ENCODE measurements at regions not wholly inside any gene's neighbourhood (a gene's known extent, or its start where the extent isn't known, plus 50 kb on each side); places are given as distances from the start of the nearest gene placed in this dataset.
"Not testable (repeated sequence)": the region's sequence is repeated elsewhere in the genome, so short reads cannot be mapped to it uniquely, and the experiment has no call there.

DNA sequence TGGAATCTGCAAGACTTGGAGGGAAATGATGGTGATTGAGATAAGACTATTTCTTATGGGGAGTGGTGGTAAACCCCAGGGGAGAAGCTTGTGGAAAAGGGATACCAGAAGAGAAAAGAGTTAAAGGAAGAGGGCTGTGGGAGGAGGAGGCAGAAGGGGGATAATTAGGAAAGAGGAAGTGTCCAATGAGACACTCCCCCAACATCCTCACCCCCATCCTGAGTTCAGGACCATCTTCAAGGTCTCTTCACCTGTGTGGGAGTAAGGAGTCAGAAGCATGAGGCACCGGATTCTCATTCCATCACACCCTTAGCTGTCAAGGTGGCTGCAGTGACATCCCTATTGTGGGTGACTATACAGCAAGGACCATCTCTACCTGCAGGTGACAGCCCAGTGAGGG is 106.6 kb upstream of the POC5 start:
- intact Hi-C loops (cut with micrococcal nuclease) = no loop called here
- Histone ChIP-seq H3K36me3 (replicated peaks in 1 of 2; ENCODE audit: control insufficient read depth in 1 of 2, insufficient read depth in 2 of 2, low read length in 2 of 2) (no peaks in the 10 kb centered on the region), H3K27me3 (ENCODE audit: control insufficient read depth in 2 of 2, insufficient read depth in 2 of 2, low read length in 2 of 2) (peaks cover 0 to 2% of the 10 kb centered on the region in 2 donors), H3K79me2 (ENCODE audit: insufficient read depth, low read length) (no peaks in the 10 kb centered on the region), H3K4me1 (ENCODE audit: control insufficient read depth in 1 of 2, insufficient read depth in 2 of 2, low read length in 2 of 2) (no peaks in the 10 kb centered on the region), H3K4me2 (replicated peaks; ENCODE audit: extremely low read depth, low read length, poor library complexity, severe bottlenecking) (no peak overlapping the region), H3K9me3 (replicated peaks in 1 of 2; ENCODE audit: control insufficient read depth in 1 of 2, insufficient read depth in 1 of 2, low read length in 2 of 2) (no peaks in the 10 kb centered on the region), H3K4me3 (replicated peaks in 1 of 3; ENCODE audit: low read depth in 2 of 3, low read length in 3 of 3) (no peak overlapping the region), H3K9ac (ENCODE audit: insufficient read depth, low read length, poor library complexity, severe bottlenecking) (no peak overlapping the region), H2AFZ (ENCODE audit: insufficient read depth, low read depth, low read length, poor library complexity, severe bottlenecking) (no peak overlapping the region), H3K27ac (ENCODE audit: low read depth in 1 of 2, low read length in 2 of 2) (no peak overlapping the region), H4K20me1 (ENCODE audit: insufficient read depth, low read length) (no peaks in the 10 kb centered on the region)
- Mint-ChIP-seq H3K27me3 (ENCODE audit: low read depth in 3 of 3) (peaks cover 0 to 13% (median 3%) of the 10 kb centered on the region in 3 donors), H3K4me1 (no peaks in the 10 kb centered on the region), H3K27ac (no peak overlapping the region), H3K4me3 (no peak overlapping the region), H3K9me3 (peaks cover 0 to 13% (median 3%) of the 10 kb centered on the region in 7 donors), H3K36me3 (no peaks in the 10 kb centered on the region)
- TF ChIP-seq, protein P1, sequence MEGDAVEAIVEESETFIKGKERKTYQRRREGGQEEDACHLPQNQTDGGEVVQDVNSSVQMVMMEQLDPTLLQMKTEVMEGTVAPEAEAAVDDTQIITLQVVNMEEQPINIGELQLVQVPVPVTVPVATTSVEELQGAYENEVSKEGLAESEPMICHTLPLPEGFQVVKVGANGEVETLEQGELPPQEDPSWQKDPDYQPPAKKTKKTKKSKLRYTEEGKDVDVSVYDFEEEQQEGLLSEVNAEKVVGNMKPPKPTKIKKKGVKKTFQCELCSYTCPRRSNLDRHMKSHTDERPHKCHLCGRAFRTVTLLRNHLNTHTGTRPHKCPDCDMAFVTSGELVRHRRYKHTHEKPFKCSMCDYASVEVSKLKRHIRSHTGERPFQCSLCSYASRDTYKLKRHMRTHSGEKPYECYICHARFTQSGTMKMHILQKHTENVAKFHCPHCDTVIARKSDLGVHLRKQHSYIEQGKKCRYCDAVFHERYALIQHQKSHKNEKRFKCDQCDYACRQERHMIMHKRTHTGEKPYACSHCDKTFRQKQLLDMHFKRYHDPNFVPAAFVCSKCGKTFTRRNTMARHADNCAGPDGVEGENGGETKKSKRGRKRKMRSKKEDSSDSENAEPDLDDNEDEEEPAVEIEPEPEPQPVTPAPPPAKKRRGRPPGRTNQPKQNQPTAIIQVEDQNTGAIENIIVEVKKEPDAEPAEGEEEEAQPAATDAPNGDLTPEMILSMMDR (IDR thresholded peaks at IDR 0.05) = no peak
- no peak for DNase-seq
- no CpG with 5 or more reads among the region's 1 CpG for WGBS (ENCODE audit: insufficient coverage)

DNA sequence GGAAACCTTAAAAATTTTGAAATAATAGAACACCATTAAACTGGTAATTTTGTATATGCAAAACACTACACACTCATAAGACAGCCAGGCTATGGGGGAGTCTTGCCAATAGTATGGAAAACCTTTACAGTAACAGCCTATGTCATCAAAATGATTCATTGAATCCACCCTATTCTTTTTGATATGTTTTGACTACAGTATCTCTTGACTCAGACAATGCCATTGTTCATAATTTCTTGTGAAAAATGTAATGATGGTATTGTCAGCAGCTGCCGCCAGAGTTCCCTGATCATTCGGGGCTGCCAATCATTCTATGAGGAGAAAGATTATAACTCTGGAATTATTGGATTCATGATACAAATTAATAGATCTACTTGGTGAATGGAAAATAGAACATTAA is 101.4 kb upstream of the POC5 start:
- peaks cover 4 to 13% (median 7%) of the 10 kb centered on the region in 3 donors for H3K27me3 Mint-ChIP-seq (ENCODE audit: low read depth in 3 of 3)
- no peaks in the 10 kb centered on the region for H3K4me1 Mint-ChIP-seq
- no peak overlapping the region for H3K27ac ChIP-seq (ENCODE audit: low read depth in 1 of 2, low read length in 2 of 2)

DNA sequence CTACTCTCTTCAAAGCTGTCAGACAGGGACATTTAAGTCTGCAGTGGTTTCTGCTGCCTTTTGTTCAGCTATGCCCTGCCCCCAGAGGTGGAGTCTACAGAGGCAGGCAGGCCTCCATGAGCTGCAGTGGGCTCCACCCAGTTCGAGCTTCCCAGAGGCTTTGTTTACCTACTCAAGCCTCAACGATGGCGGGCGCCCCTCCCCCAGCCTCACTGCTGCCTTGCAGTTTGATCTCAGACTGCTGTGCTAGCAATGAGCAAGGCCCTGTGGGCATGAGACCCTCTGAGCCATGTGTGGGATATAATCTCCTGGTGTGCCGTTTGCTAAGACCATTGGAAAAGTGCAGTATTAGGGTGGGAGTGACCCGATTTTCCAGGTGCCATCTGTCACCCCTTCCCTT is 82.5 kb upstream of the POC5 start:
- 80% methylated on average over 1 of the region's 6 CpGs for WGBS (ENCODE audit: insufficient coverage)
- H3K4me1 Mint-ChIP-seq; H3K27me3 Mint-ChIP-seq (ENCODE audit: low read depth in 3 of 3); H3K9ac ChIP-seq (ENCODE audit: insufficient read depth, low read length, poor library complexity, severe bottlenecking); H3K4me3 ChIP-seq (replicated peaks in 1 of 3; ENCODE audit: low read depth in 2 of 3, low read length in 3 of 3); H3K4me2 ChIP-seq (replicated peaks; ENCODE audit: extremely low read depth, low read length, poor library complexity, severe bottlenecking); H4K20me1 ChIP-seq (ENCODE audit: insufficient read depth, low read length); H3K27me3 ChIP-seq (ENCODE audit: control insufficient read depth in 2 of 2, insufficient read depth in 2 of 2, low read length in 2 of 2); H2AFZ ChIP-seq (ENCODE audit: insufficient read depth, low read depth, low read length, poor library complexity, severe bottlenecking); DNase-seq; H3K36me3 Mint-ChIP-seq; H3K36me3 ChIP-seq (replicated peaks in 1 of 2; ENCODE audit: control insufficient read depth in 1 of 2, insufficient read depth in 2 of 2, low read length in 2 of 2); intact Hi-C loops (cut with micrococcal nuclease); H3K79me2 ChIP-seq (ENCODE audit: insufficient read depth, low read length); H3K27ac Mint-ChIP-seq; H3K4me1 ChIP-seq (ENCODE audit: control insufficient read depth in 1 of 2, insufficient read depth in 2 of 2, low read length in 2 of 2); H3K4me3 Mint-ChIP-seq; H3K27ac ChIP-seq (ENCODE audit: low read depth in 1 of 2, low read length in 2 of 2): not testable (repeated sequence)
- peaks cover 15 to 27% of the 10 kb centered on the region in 2 donors for H3K9me3 ChIP-seq (replicated peaks in 1 of 2; ENCODE audit: control insufficient read depth in 1 of 2, insufficient read depth in 1 of 2, low read length in 2 of 2)
- peaks cover 28 to 45% (median 35%) of the 10 kb centered on the region in 7 donors for H3K9me3 Mint-ChIP-seq

More for the DNA sequence above, 101.4 kb upstream of the POC5 start:
- H3K9me3 ChIP-seq (replicated peaks in 1 of 2; ENCODE audit: control insufficient read depth in 1 of 2, insufficient read depth in 1 of 2, low read length in 2 of 2) = peaks cover 0 to 15% of the 10 kb centered on the region in 2 donors
- no peak overlapping the region for H2AFZ ChIP-seq (ENCODE audit: insufficient read depth, low read depth, low read length, poor library complexity, severe bottlenecking)
- H3K9ac ChIP-seq (ENCODE audit: insufficient read depth, low read length, poor library complexity, severe bottlenecking) = no peak overlapping the region
- no peaks in the 10 kb centered on the region for H3K27me3 ChIP-seq (ENCODE audit: control insufficient read depth in 2 of 2, insufficient read depth in 2 of 2, low read length in 2 of 2)
- intact Hi-C loops (cut with micrococcal nuclease) = no loop called here
- H3K79me2 ChIP-seq (ENCODE audit: insufficient read depth, low read length) = no peaks in the 10 kb centered on the region
- H4K20me1 ChIP-seq (ENCODE audit: insufficient read depth, low read length) = no peaks in the 10 kb centered on the region
- H3K36me3 ChIP-seq (replicated peaks in 1 of 2; ENCODE audit: control insufficient read depth in 1 of 2, insufficient read depth in 2 of 2, low read length in 2 of 2) = no peaks in the 10 kb centered on the region
- Mint-ChIP-seq H3K9me3 (peaks cover 12 to 29% (median 18%) of the 10 kb centered on the region in 7 donors), H3K27ac (no peak overlapping the region), H3K4me3 (no peak overlapping the region), H3K36me3 (no peaks in the 10 kb centered on the region)
- TF ChIP-seq, protein P1 (IDR thresholded peaks at IDR 0.05) = no peak
- H3K4me1 ChIP-seq (ENCODE audit: control insufficient read depth in 1 of 2, insufficient read depth in 2 of 2, low read length in 2 of 2) = no peaks in the 10 kb centered on the region
- no CpG with 5 or more reads among the region's 2 CpGs for WGBS (ENCODE audit: insufficient coverage)
- no peak for DNase-seq
- no peak overlapping the region for H3K4me2 ChIP-seq (replicated peaks; ENCODE audit: extremely low read depth, low read length, poor library complexity, severe bottlenecking)
- no peak overlapping the region for H3K4me3 ChIP-seq (replicated peaks in 1 of 3; ENCODE audit: low read depth in 2 of 3, low read length in 3 of 3)
